Transverse colon (tissue), 4 donors: ENCODE measurements at regions not wholly inside any gene's neighbourhood (a gene's known extent, or its start where the extent isn't known, plus 50 kb on each side); places are given as distances from the start of the nearest gene placed in this dataset.

Source experiments
- DNase-seq: peaks from one replicate; pipeline ENCODE4 v3.0.0-alpha.2; 2019
- H3K27ac ChIP-seq, 4 donors: fragments of 200-600 bp; sonication (generic); 2 replicates each; pipeline ENCODE4 v1.5.1; 2016 to 2018; ENCODE audit warnings: inconsistent platforms in 4 of 4
- H3K27me3 ChIP-seq: fragments of 200-600 bp; sonication (generic); 2 replicates; pipeline ENCODE4 v1.5.1; 2017; ENCODE audit warnings: inconsistent platforms
- H3K36me3 ChIP-seq, 4 donors: fragments of 200-600 bp; sonication (generic); 2 replicates each; pipeline ENCODE4 v1.5.1; 2017 to 2019; ENCODE audit warnings: inconsistent platforms in 4 of 4
- H3K4me1 ChIP-seq, 4 donors: fragments of 200-600 bp; sonication (generic); 2 replicates each; pipeline ENCODE4 v1.5.1; 2017 to 2020; ENCODE audit warnings: inconsistent platforms in 4 of 4
- H3K4me3 ChIP-seq, 4 donors: fragments of 200-600 bp; sonication (generic); 1 replicate in 1 of 4; 2 replicates in 3 of 4; pipeline versions ENCODE4 v1.5.1 to v1.6.1; 2017 to 2019; ENCODE audit warnings: inconsistent platforms in 4 of 4
- H3K9me3 ChIP-seq, 2 donors: fragments of 200-600 bp; sonication (generic); 2 replicates each; pipeline ENCODE4 v1.5.1; 2017 to 2019; ENCODE audit warnings: inconsistent platforms in 2 of 2
- EP300 ChIP-seq: sonication (generic); formaldehyde crosslinking; IDR thresholded peaks from one replicate; pipeline ENCODE4 v1.6.1; 2017; ENCODE audit warnings: antibody characterized with exemption, low read depth
- POLR2A ChIP-seq: fragments of 450-650 bp; IDR thresholded peaks from one replicate; pipeline ENCODE4 v1.6.1; 2016; ENCODE audit warnings: antibody characterized with exemption, mild to moderate bottlenecking, moderate library complexity
- POLR2AphosphoS5 ChIP-seq, 3 donors: sonication (generic); formaldehyde crosslinking; IDR thresholded peaks; one replicate each; pipeline ENCODE4 v1.6.1; 2016; ENCODE audit warnings: antibody characterized with exemption in 3 of 3
- WGBS, 2 donors: methylation state at CpG; one replicate each; pipeline ENCODE4 v1.1.5; 2018; ENCODE audit warnings: low coverage in 1 of 2; 5-methylcytosine and 5-hydroxymethylcytosine counted together
- in situ Hi-C, 4 donors: fragments of 200-750 bp; cut with MboI; loops; one replicate each; pipeline versions ENCODE4 v1.15.0 to v1.15.1; 2017; ENCODE audit warnings: low sequenced_read_pairs in 3 of 4, low pct_ligation_motif_present in 1 of 4, low pct_unique_long_range_greater_than_20kb in 1 of 4
- intact Hi-C: fragments of 100-400 bp; cut with DNase I; formaldehyde crosslinking; loops from one replicate; pipeline ENCODE4 v1.15.1; 2023; ENCODE audit warnings: low total_unique reads
- TF ChIP-seq, protein P1 (sequence below), 5 experiments: fragments of 200-600 bp in 3 of 5; fragments of 450-650 bp in 2 of 5; sonication (generic) in 3 of 5; IDR thresholded peaks; 1 replicate in 2 of 5; 2 replicates in 3 of 5; pipeline ENCODE4 v1.5.1; 2016 to 2017; ENCODE audit warnings: antibody characterized with exemption in 5 of 5, inconsistent platforms in 3 of 5, mild to moderate bottlenecking in 2 of 5, moderate library complexity in 1 of 5

GRCh38 chrX:36436361-36436760 lies 516.8 kb downstream of the CFAP47 start:
- Histone ChIP-seq H3K27ac (no peak overlapping the region), H3K27me3 (no peaks in the 10 kb centered on the region), H3K36me3 (no peaks in the 10 kb centered on the region), H3K4me3 (no peak overlapping the region), H3K9me3 (no peaks in the 10 kb centered on the region), H3K4me1 (no peaks in the 10 kb centered on the region)
- DNase-seq, result no peak
- intact Hi-C loops, result no loop called here
- TF ChIP-seq EP300 (no peak), POLR2A (no peak), POLR2AphosphoS5 (IDR thresholded peaks at IDR 0.05) (no peak)
- TF ChIP-seq, protein P1, sequence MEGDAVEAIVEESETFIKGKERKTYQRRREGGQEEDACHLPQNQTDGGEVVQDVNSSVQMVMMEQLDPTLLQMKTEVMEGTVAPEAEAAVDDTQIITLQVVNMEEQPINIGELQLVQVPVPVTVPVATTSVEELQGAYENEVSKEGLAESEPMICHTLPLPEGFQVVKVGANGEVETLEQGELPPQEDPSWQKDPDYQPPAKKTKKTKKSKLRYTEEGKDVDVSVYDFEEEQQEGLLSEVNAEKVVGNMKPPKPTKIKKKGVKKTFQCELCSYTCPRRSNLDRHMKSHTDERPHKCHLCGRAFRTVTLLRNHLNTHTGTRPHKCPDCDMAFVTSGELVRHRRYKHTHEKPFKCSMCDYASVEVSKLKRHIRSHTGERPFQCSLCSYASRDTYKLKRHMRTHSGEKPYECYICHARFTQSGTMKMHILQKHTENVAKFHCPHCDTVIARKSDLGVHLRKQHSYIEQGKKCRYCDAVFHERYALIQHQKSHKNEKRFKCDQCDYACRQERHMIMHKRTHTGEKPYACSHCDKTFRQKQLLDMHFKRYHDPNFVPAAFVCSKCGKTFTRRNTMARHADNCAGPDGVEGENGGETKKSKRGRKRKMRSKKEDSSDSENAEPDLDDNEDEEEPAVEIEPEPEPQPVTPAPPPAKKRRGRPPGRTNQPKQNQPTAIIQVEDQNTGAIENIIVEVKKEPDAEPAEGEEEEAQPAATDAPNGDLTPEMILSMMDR (IDR thresholded peaks at IDR 0.05), result no peak
- in situ Hi-C loops, result no loop called here
- 85% methylated on average over 3 of the region's 3 CpGs; no CpG with 5 or more reads in 1 of the 2 donors for WGBS, 2 donors

DNA sequence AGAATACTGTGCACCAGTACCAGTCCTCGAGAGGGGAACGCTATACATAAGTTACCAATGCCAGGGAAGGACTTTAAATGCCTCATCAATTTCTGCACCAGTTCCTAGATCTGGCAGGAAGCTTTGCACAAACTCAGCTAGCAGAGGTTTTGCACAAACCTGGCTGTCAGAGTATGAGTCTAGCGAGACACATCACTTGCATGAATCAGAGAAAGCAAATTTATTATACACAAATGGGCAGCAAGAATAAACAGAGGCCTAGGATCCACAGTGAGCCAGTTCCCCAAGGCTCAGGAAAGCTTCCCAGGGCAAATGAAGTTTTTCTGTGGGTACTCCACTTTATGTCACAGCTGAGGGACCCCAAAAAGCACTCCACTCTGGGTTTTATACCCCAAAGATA lies 523.5 kb downstream of the CFAP47 start:
- in situ Hi-C loops, result no loop called here
- 53% methylated on average over 3 of the region's 3 CpGs; no CpG with 5 or more reads in 1 of the 2 donors for WGBS, 2 donors

DNA sequence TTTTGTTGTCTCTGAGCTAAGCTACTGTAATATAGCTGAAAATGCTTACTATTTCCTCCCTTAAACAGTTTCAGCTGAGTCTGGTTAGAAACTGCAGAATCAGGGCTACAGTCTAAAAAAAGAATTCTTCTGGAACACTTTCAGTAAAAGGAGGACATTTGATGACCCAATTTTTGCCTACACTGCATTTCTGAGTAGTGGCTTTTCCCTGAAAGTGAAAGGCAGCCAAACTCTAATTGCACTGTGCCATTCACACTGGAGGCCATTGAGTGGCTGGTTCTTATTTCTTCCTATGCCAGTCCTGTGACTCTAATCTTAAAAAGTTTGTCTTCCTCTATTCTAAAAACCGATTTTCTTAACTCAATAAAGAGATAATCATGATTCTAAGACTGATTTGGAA lies 526.0 kb downstream of the CFAP47 start:
- H3K4me3 ChIP-seq, result no peak overlapping the region
- no peaks in the 10 kb centered on the region for H3K27me3 ChIP-seq
- intact Hi-C loops (no loop called here), in situ Hi-C loops (no loop called here)
- WGBS, 2 donors, result 33 to 80% methylated on average over 1 of the region's 1 CpG
- no peak overlapping the region for H3K27ac ChIP-seq
- TF ChIP-seq, protein P1 (IDR thresholded peaks at IDR 0.05), result no peak
- TF ChIP-seq POLR2A (no peak), EP300 (no peak), POLR2AphosphoS5 (IDR thresholded peaks at IDR 0.05) (no peak)
- no peaks in the 10 kb centered on the region for H3K36me3 ChIP-seq
- DNase-seq, result no peak
- H3K9me3 ChIP-seq, result no peaks in the 10 kb centered on the region
- H3K4me1 ChIP-seq, result no peaks in the 10 kb centered on the region

More for the DNA sequence above, 523.5 kb downstream of the CFAP47 start:
- TF ChIP-seq, protein P1 (IDR thresholded peaks at IDR 0.05), result no peak
- TF ChIP-seq POLR2A, result no peak
- TF ChIP-seq EP300, result no peak
- no peak for TF ChIP-seq POLR2AphosphoS5 (IDR thresholded peaks at IDR 0.05)
- Histone ChIP-seq H3K4me3 (no peak overlapping the region), H3K36me3 (no peaks in the 10 kb centered on the region), H3K27me3 (no peaks in the 10 kb centered on the region), H3K9me3 (no peaks in the 10 kb centered on the region), H3K27ac (no peak overlapping the region), H3K4me1 (no peaks in the 10 kb centered on the region)
- intact Hi-C loops, result no loop called here
- no peak for DNase-seq

GRCh38 chrX:36462142-36462541 lies 542.6 kb downstream of the CFAP47 start:
- Histone ChIP-seq H3K27ac (no peak overlapping the region), H3K27me3 (no peaks in the 10 kb centered on the region), H3K36me3 (no peaks in the 10 kb centered on the region), H3K9me3 (no peaks in the 10 kb centered on the region), H3K4me1 (no peaks in the 10 kb centered on the region), H3K4me3 (no peak overlapping the region)
- DNase-seq, result no peak
- TF ChIP-seq EP300, result no peak
- no peak for TF ChIP-seq POLR2AphosphoS5 (IDR thresholded peaks at IDR 0.05)
- in situ Hi-C loops, result no loop called here
- intact Hi-C loops, result no loop called here

DNA sequence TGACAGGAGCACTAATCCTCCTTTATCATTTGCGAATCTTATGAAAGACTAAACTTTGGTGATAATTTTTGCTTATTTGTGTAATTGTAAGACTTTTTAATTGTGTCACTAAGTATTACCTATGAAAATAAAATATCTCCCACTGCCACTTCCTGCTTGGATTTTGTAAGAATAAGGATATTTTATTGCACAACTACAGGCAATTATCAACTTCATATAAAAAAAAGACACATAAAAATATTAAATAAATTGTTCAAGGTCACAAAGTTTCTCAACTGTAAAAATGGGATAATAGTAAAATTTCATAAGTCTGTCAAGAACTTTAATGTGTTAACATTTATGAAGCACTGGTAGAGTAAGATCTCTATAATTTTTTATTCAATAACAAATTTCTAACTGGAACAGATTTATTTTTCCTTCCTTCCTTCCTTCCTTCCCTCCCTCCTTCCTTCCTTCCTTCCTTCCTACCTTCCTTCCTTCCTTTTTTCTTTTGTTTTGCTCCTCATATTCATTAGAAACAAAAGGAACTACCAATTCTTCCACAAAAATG lies 527.6 kb upstream of the FAM47C start:
- Histone ChIP-seq H3K27me3 (no peaks in the 10 kb centered on the region), H3K4me3 (no peak overlapping the region), H3K36me3 (no peaks in the 10 kb centered on the region), H3K9me3 (no peaks in the 10 kb centered on the region), H3K4me1 (no peaks in the 10 kb centered on the region), H3K27ac (no peak overlapping the region)
- intact Hi-C loops, result no loop called here
- no peak for DNase-seq
- 86% methylated on average over 1 of the region's 1 CpG for WGBS, 2 donors
- no peak for TF ChIP-seq EP300
- TF ChIP-seq, protein P1 (IDR thresholded peaks at IDR 0.05), result no peak
- in situ Hi-C loops, result no loop called here
